PC-3 (cell line): ENCODE measurements at regions not wholly inside any gene's neighbourhood (a gene's known extent, or its start where the extent isn't known, plus 50 kb on each side); places are given as distances from the start of the nearest gene placed in this dataset.

Experiments used
- EZH2phosphoT487 ChIP-seq: fragments of 300-600 bp; sonication (generic); IDR thresholded peaks from 2 replicates; pipeline ENCODE4 v1.6.1; 2018; ENCODE audit warnings: mild to moderate bottlenecking, antibody characterized with exemption, low read length, borderline replicate concordance
- TF ChIP-seq, protein P1 (sequence below): fragments of 300-600 bp; sonication (generic); conservative IDR thresholded peaks from 2 replicates; pipeline ENCODE4 v1.5.1; 2017; ENCODE audit warnings: antibody characterized with exemption, low read depth, mild to moderate bottlenecking, low read length

DNA sequence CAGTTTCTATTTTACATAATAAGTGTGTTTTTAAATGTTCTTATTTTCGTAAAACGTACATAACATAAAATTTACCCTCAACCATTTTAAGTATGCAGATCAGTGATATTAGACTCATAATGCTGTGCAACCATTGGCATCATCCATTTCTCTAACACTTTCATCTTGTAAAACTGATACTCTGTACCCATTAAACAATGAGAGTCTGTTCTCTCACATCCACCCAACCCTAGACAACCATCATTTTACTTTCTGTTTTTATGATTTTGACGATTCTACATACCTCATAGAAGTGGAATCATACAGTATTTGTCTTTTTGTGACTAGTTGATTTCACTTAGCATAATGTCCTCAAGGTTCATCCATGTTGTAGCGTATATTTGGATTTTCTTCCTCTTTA lies 140.4 kb downstream of the TINAG start:
- TF ChIP-seq, protein P1, sequence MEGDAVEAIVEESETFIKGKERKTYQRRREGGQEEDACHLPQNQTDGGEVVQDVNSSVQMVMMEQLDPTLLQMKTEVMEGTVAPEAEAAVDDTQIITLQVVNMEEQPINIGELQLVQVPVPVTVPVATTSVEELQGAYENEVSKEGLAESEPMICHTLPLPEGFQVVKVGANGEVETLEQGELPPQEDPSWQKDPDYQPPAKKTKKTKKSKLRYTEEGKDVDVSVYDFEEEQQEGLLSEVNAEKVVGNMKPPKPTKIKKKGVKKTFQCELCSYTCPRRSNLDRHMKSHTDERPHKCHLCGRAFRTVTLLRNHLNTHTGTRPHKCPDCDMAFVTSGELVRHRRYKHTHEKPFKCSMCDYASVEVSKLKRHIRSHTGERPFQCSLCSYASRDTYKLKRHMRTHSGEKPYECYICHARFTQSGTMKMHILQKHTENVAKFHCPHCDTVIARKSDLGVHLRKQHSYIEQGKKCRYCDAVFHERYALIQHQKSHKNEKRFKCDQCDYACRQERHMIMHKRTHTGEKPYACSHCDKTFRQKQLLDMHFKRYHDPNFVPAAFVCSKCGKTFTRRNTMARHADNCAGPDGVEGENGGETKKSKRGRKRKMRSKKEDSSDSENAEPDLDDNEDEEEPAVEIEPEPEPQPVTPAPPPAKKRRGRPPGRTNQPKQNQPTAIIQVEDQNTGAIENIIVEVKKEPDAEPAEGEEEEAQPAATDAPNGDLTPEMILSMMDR = no peak
- TF ChIP-seq EZH2phosphoT487 = no peak
